Liver (tissue), 8 donors: ENCODE measurements at regions not wholly inside any gene's neighbourhood (a gene's known extent, or its start where the extent isn't known, plus 50 kb on each side); places are given as distances from the start of the nearest gene placed in this dataset.

Source experiments
- DNase-seq: peaks from one replicate; pipeline ENCODE4 v3.0.0-alpha.2; 2017; ENCODE audit warnings: low spot score
- H3K27ac ChIP-seq, 2 donors: one replicate each; pipeline ENCODE4 v1.7.0; 2013; ENCODE audit warnings: inconsistent platforms in 2 of 2, low read length in 2 of 2, control low read depth in 1 of 2, low read depth in 1 of 2, mild to moderate bottlenecking in 1 of 2
- H3K27me3 ChIP-seq, 4 donors: one replicate each; pipeline versions ENCODE4 v1.6.1 to v1.7.0; 2013; ENCODE audit warnings: low read length in 3 of 4, inconsistent platforms in 1 of 4, mild to moderate bottlenecking in 1 of 4, moderate library complexity in 1 of 4; ENCODE audit not compliant: control insufficient read depth in 4 of 4, insufficient read depth in 4 of 4
- H3K36me3 ChIP-seq, 4 donors: one replicate each; pipeline versions ENCODE4 v1.6.1 to v1.7.0; 2013; ENCODE audit warnings: low read length in 3 of 4, mild to moderate bottlenecking in 3 of 4, low read depth in 1 of 4, moderate library complexity in 1 of 4; ENCODE audit not compliant: control insufficient read depth in 4 of 4, insufficient read depth in 3 of 4
- H3K4me1 ChIP-seq, 4 donors: one replicate each; pipeline versions ENCODE4 v1.6.1 to v1.7.0; 2013; ENCODE audit warnings: low read length in 3 of 4, mild to moderate bottlenecking in 3 of 4, moderate library complexity in 1 of 4; ENCODE audit not compliant: control insufficient read depth in 4 of 4, insufficient read depth in 4 of 4
- H3K4me3 ChIP-seq, 3 donors: one replicate each; pipeline versions ENCODE4 v1.6.1 to v1.7.0; 2013; ENCODE audit warnings: low read length in 3 of 3, control low read depth in 1 of 3, low read depth in 1 of 3, mild to moderate bottlenecking in 1 of 3
- H3K9ac ChIP-seq, 2 donors: one replicate each; pipeline ENCODE4 v1.7.0; 2013; ENCODE audit warnings: low read length in 2 of 2, mild to moderate bottlenecking in 2 of 2, moderate library complexity in 2 of 2, control low read depth in 1 of 2, low read depth in 1 of 2
- H3K9me3 ChIP-seq, 4 donors: one replicate each; pipeline versions ENCODE4 v1.6.1 to v1.7.0; 2013; ENCODE audit warnings: low read length in 3 of 4; ENCODE audit not compliant: control insufficient read depth in 4 of 4
- ATF3 ChIP-seq: IDR thresholded peaks from 2 replicates; pipeline ENCODE4 v1.6.1; 2016; ENCODE audit warnings: antibody characterized with exemption
- FOXA1 ChIP-seq: IDR thresholded peaks from 2 replicates; pipeline ENCODE4 v1.6.1; 2016; ENCODE audit warnings: antibody characterized with exemption
- FOXA2 ChIP-seq: IDR thresholded peaks from 2 replicates; pipeline ENCODE4 v1.6.1; 2016; ENCODE audit warnings: antibody characterized with exemption
- GABPA ChIP-seq, 2 donors: IDR thresholded peaks in 1 of 2; conservative IDR thresholded peaks in 1 of 2; 2 replicates each; pipeline ENCODE4 v1.6.1; 2016; ENCODE audit warnings: antibody characterized with exemption in 2 of 2, mild to moderate bottlenecking in 1 of 2, moderate library complexity in 1 of 2
- HNF4A ChIP-seq, 2 donors: conservative IDR thresholded peaks; 2 replicates each; pipeline ENCODE4 v1.6.1; 2016; ENCODE audit warnings: antibody characterized with exemption in 2 of 2, mild to moderate bottlenecking in 2 of 2
- JUND ChIP-seq, 2 donors: IDR thresholded peaks; 2 replicates each; pipeline ENCODE4 v1.6.1; 2016; ENCODE audit warnings: antibody characterized with exemption in 2 of 2
- MAX ChIP-seq: IDR thresholded peaks from 2 replicates; pipeline ENCODE4 v1.6.1; 2016; ENCODE audit warnings: antibody characterized with exemption
- NR2F2 ChIP-seq: IDR thresholded peaks from 2 replicates; pipeline ENCODE4 v1.6.1; 2016; ENCODE audit warnings: antibody characterized with exemption
- RAD21 ChIP-seq, 2 donors: IDR thresholded peaks; 2 replicates each; pipeline ENCODE4 v1.6.1; 2016; ENCODE audit warnings: antibody characterized with exemption in 2 of 2, mild to moderate bottlenecking in 2 of 2
- REST ChIP-seq: IDR thresholded peaks from 2 replicates; pipeline ENCODE4 v1.6.1; 2016; ENCODE audit warnings: antibody characterized with exemption, mild to moderate bottlenecking
- RXRA ChIP-seq, 2 donors: IDR thresholded peaks; 2 replicates each; pipeline ENCODE4 v1.6.1; 2017 to 2018; ENCODE audit warnings: antibody characterized with exemption in 2 of 2, mild to moderate bottlenecking in 1 of 2
- TAF1 ChIP-seq: conservative IDR thresholded peaks from 2 replicates; pipeline ENCODE4 v1.6.1; 2016; ENCODE audit warnings: antibody characterized with exemption, mild to moderate bottlenecking
- YY1 ChIP-seq: IDR thresholded peaks from 2 replicates; pipeline ENCODE4 v1.6.1; 2016; ENCODE audit warnings: antibody characterized with exemption, mild to moderate bottlenecking
- WGBS: extraction: QIAGEN DNeasy Blood & Tissue Kit; methylation state at CpG from one replicate; pipeline ENCODE4 v1.1.7; 2013; 5-methylcytosine and 5-hydroxymethylcytosine counted together
- TF ChIP-seq, protein P1 (sequence below): IDR thresholded peaks from 2 replicates; pipeline ENCODE4 v1.6.1; 2016; ENCODE audit warnings: antibody characterized with exemption
- TF ChIP-seq, protein P2 (sequence below): fragments of 150-350 bp; IDR thresholded peaks from 2 replicates; pipeline ENCODE4 v1.5.1; 2017; ENCODE audit warnings: improper control_type of control experiment, low read depth, low read length; ENCODE audit not compliant: missing input control
- donor health status: healthy.
- donor health status: healthy.
- donor health status: healthy.
- donor health status: healthy.
- donor health status: healthy.

DNA sequence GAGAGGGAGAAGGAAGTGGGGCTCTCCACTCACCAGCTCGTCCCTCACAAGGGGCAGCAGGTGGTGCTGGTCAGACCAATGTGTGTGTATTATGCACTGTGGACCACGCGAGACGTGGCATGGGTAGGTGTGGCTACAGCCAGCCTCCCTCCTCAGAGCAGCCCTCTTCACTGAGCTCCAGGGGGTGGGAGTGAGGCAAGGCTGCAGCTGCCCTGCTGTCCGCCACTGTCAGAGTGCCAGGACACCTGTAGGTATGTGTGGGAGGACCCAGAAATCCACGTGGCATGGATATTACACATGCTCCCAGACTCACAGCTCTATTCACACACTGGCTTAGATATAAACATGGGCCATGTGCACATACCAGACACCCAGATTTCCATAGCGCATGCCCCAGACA is 90.3 kb downstream of the VEGFA start:
- Histone ChIP-seq H3K9me3 (no peaks in the 10 kb centered on the region), H3K27me3 (no peaks in the 10 kb centered on the region), H3K4me3 (no peak overlapping the region), H3K4me1 (peaks cover 0 to 9% (median 3%) of the 10 kb centered on the region in 4 donors), H3K27ac (no peak overlapping the region), H3K9ac (no peak overlapping the region), H3K36me3 (no peaks in the 10 kb centered on the region)
- TF ChIP-seq, protein P1, sequence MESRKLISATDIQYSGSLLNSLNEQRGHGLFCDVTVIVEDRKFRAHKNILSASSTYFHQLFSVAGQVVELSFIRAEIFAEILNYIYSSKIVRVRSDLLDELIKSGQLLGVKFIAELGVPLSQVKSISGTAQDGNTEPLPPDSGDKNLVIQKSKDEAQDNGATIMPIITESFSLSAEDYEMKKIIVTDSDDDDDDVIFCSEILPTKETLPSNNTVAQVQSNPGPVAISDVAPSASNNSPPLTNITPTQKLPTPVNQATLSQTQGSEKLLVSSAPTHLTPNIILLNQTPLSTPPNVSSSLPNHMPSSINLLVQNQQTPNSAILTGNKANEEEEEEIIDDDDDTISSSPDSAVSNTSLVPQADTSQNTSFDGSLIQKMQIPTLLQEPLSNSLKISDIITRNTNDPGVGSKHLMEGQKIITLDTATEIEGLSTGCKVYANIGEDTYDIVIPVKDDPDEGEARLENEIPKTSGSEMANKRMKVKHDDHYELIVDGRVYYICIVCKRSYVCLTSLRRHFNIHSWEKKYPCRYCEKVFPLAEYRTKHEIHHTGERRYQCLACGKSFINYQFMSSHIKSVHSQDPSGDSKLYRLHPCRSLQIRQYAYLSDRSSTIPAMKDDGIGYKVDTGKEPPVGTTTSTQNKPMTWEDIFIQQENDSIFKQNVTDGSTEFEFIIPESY: no peak
- TF ChIP-seq TAF1: no peak
- TF ChIP-seq FOXA2: no peak
- DNase-seq: no peak
- WGBS: 88% methylated on average over 7 of the region's 7 CpGs

- no peaks in the 10 kb centered on the region for H3K36me3 ChIP-seq
These were observed 89.2 kb downstream of the VEGFA start for GRCh38 chr6:43859213-43859612.

More at GRCh38 chr6:43859213-43859612, 89.2 kb downstream of the VEGFA start:
- Histone ChIP-seq H3K4me1 (peaks cover 0 to 12% (median 3%) of the 10 kb centered on the region in 4 donors), H3K9ac (no peak overlapping the region), H3K27me3 (no peaks in the 10 kb centered on the region), H3K27ac (no peak overlapping the region), H3K9me3 (no peaks in the 10 kb centered on the region), H3K4me3 (no peak overlapping the region)
- DNase-seq: no peak
- TF ChIP-seq HNF4A (conservative IDR thresholded peaks at IDR 0.05): no peak
- TF ChIP-seq, protein P2, sequence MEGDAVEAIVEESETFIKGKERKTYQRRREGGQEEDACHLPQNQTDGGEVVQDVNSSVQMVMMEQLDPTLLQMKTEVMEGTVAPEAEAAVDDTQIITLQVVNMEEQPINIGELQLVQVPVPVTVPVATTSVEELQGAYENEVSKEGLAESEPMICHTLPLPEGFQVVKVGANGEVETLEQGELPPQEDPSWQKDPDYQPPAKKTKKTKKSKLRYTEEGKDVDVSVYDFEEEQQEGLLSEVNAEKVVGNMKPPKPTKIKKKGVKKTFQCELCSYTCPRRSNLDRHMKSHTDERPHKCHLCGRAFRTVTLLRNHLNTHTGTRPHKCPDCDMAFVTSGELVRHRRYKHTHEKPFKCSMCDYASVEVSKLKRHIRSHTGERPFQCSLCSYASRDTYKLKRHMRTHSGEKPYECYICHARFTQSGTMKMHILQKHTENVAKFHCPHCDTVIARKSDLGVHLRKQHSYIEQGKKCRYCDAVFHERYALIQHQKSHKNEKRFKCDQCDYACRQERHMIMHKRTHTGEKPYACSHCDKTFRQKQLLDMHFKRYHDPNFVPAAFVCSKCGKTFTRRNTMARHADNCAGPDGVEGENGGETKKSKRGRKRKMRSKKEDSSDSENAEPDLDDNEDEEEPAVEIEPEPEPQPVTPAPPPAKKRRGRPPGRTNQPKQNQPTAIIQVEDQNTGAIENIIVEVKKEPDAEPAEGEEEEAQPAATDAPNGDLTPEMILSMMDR: no peak
- no peak for TF ChIP-seq FOXA2
- no peak for TF ChIP-seq ATF3
- TF ChIP-seq GABPA (IDR thresholded peaks at IDR 0.05 in 1 of 2, conservative IDR thresholded peaks at IDR 0.05 in 1 of 2): no peak
- no peak for TF ChIP-seq RXRA (IDR thresholded peaks at IDR 0.05)
- no peak for TF ChIP-seq FOXA1
- no peak for TF ChIP-seq JUND (IDR thresholded peaks at IDR 0.05)
- no peak for TF ChIP-seq MAX
- no peak for TF ChIP-seq NR2F2
- no peak for TF ChIP-seq RAD21 (IDR thresholded peaks at IDR 0.05)
- TF ChIP-seq, protein P1: no peak
- no peak for TF ChIP-seq YY1
- TF ChIP-seq REST: no peak
- TF ChIP-seq TAF1: no peak
- WGBS: 97% methylated on average over 9 of the region's 9 CpGs
